ENCODE measurements at regions not wholly inside any gene's neighbourhood (a gene's known extent, or its start where the extent isn't known, plus 50 kb on each side); places are given as distances from the start of the nearest gene placed in this dataset.
"Not testable (repeated sequence)": the region's sequence is repeated elsewhere in the genome, so short reads cannot be mapped to it uniquely, and the experiment has no call there.

GRCh38 chr4:81337211-81337610, 122.2 kb upstream of the PRKG2 start:
- WGBS, 3 donors, result 35 to 80% (median 38%) methylated on average over 1 of the region's 1 CpG
- Histone ChIP-seq H3K4me3 (no peak overlapping the region), H3K36me3 (no peaks in the 10 kb centered on the region), H3K4me1 (ENCODE audit: insufficient read depth) (peaks cover 1% of the 10 kb centered on the region), H3K27me3 (no peaks in the 10 kb centered on the region), H3K27ac (no peak overlapping the region), H3K9me3 (no peaks in the 10 kb centered on the region)
- TF ChIP-seq POLR2A (IDR thresholded peaks at IDR 0.05), result no peak
- no peak for TF ChIP-seq EP300 (IDR thresholded peaks at IDR 0.05)
- TF ChIP-seq CTCF (IDR thresholded peaks at IDR 0.05), result no peak
- intact Hi-C loops (cut with DNase I), result no loop called here
- no peak for DNase-seq

- no peak overlapping the region for H3K27ac ChIP-seq
- H3K27me3 ChIP-seq, result no peaks in the 10 kb centered on the region
- H3K4me1 ChIP-seq (ENCODE audit: insufficient read depth), result peaks cover 1% of the 10 kb centered on the region
- TF ChIP-seq POLR2A (IDR thresholded peaks at IDR 0.05), result no peak
- no peak for TF ChIP-seq CTCF (IDR thresholded peaks at IDR 0.05)
- no peak for TF ChIP-seq EP300 (IDR thresholded peaks at IDR 0.05)
- intact Hi-C loops (cut with DNase I), result no loop called here
- no peaks in the 10 kb centered on the region for H3K36me3 ChIP-seq
- no peaks in the 10 kb centered on the region for H3K9me3 ChIP-seq
- DNase-seq, result no peak
- H3K4me3 ChIP-seq, result no peak overlapping the region
- 27 to 35% (median 28%) methylated on average over 5 of the region's 5 CpGs for WGBS, 3 donors
Measured at GRCh38 chr4:81335122-81335912, 120.3 kb upstream of the PRKG2 start.

- WGBS, 3 donors, result 42 to 85% (median 46%) methylated on average over 1 of the region's 1 CpG
- intact Hi-C loops (cut with DNase I), result no loop called here
Measured at GRCh38 chr4:81330018-81330417, 115.0 kb upstream of the PRKG2 start.

GRCh38 chr4:81326581-81326980, 111.6 kb upstream of the PRKG2 start:
- DNase-seq, result no peak

More at GRCh38 chr4:81330018-81330417, 115.0 kb upstream of the PRKG2 start:
- no peak for DNase-seq
- Histone ChIP-seq H3K27ac (no peak overlapping the region), H3K9me3 (no peaks in the 10 kb centered on the region), H3K4me3 (no peak overlapping the region), H3K36me3 (no peaks in the 10 kb centered on the region), H3K27me3 (no peaks in the 10 kb centered on the region), H3K4me1 (ENCODE audit: insufficient read depth) (no peaks in the 10 kb centered on the region)
- TF ChIP-seq EP300 (IDR thresholded peaks at IDR 0.05) (no peak), CTCF (IDR thresholded peaks at IDR 0.05) (no peak), POLR2A (IDR thresholded peaks at IDR 0.05) (no peak)

GRCh38 chr4:81324594-81324993, 109.6 kb upstream of the PRKG2 start:
- DNase-seq; H3K9me3 ChIP-seq; H3K27me3 ChIP-seq; H3K4me1 ChIP-seq (ENCODE audit: insufficient read depth); H3K4me3 ChIP-seq; intact Hi-C loops (cut with DNase I); H3K27ac ChIP-seq; H3K36me3 ChIP-seq: not testable (repeated sequence)
- WGBS, 3 donors, result 79 to 84% (median 82%) methylated on average over 3 of the region's 3 CpGs

More at GRCh38 chr4:81326581-81326980, 111.6 kb upstream of the PRKG2 start:
- Histone ChIP-seq H3K36me3 (no peaks in the 10 kb centered on the region), H3K27ac (no peak overlapping the region), H3K27me3 (no peaks in the 10 kb centered on the region), H3K4me1 (ENCODE audit: insufficient read depth) (no peaks in the 10 kb centered on the region), H3K4me3 (no peak overlapping the region), H3K9me3 (no peaks in the 10 kb centered on the region)
- intact Hi-C loops (cut with DNase I), result no loop called here
- WGBS, 3 donors, result 55 to 66% (median 65%) methylated on average over 3 of the region's 3 CpGs
- TF ChIP-seq POLR2A (IDR thresholded peaks at IDR 0.05) (no peak), EP300 (IDR thresholded peaks at IDR 0.05) (no peak), CTCF (IDR thresholded peaks at IDR 0.05) (no peak)

Measured in ovary (tissue), 7 donors.